ENCODE measurements at regions not wholly inside any gene's neighbourhood (a gene's known extent, or its start where the extent isn't known, plus 50 kb on each side); places are given as distances from the start of the nearest gene placed in this dataset.
A peak's percentile ranks its signal among the peaks of the same experiment; 100 is the strongest.

DNA sequence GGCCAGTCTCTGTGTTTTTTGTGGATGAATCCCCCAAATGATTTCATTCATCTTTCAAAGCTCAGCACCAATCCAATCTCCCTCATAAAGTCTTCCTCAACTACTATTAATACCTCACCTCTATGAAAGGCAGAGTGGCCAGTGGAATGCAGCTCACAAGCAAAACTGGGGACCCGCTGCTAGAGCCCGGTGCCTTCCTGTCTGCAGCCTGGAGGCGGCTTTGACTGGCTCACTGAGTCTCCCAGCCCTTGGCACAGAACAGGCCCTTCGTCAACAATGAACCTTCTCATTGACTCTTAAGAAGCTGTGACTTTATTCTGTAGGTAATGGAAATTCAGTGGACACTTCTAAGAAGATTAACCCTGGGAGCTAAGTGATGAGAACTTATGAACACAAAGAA is 86.8 kb upstream of the RAB4A start:
- Mint-ChIP-seq H3K4me1 (ENCODE audit: low read depth) (no peaks in the 10 kb centered on the region), H3K4me3 (no peak overlapping the region), H3K9me3 (no peaks in the 10 kb centered on the region), H3K27me3 (no peaks in the 10 kb centered on the region), H3K36me3 (ENCODE audit: low read depth) (no peaks in the 10 kb centered on the region), H3K27ac (no peak overlapping the region)
- intact Hi-C loops (cut with micrococcal nuclease) = no loop called here

DNA sequence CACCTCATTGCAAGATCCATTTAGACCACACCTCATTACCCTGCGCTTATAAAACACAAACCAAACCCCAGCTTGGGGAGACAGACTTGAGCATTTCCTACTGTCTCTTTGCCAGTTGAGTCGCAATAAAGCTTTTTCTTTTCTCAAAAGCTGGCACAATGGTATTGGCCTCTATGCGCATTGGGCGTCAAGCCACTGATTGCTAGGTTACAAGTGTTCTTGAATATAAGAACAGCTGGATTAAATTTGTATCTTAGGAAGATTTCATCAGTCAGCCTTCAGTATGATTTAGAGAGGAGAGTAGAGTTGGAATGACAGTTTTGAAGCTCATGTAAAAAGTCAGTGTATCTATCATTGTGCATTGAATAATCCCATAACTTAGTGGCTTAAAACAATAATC is 84.9 kb upstream of the RAB4A start:
- Mint-ChIP-seq H3K36me3 (ENCODE audit: low read depth) (no peaks in the 10 kb centered on the region), H3K27ac (no peak overlapping the region), H3K4me1 (ENCODE audit: low read depth) (peaks cover 9% of the 10 kb centered on the region), H3K27me3 (no peaks in the 10 kb centered on the region), H3K4me3 (no peak overlapping the region), H3K9me3 (no peaks in the 10 kb centered on the region)
- intact Hi-C loops (cut with micrococcal nuclease) = no loop called here

DNA sequence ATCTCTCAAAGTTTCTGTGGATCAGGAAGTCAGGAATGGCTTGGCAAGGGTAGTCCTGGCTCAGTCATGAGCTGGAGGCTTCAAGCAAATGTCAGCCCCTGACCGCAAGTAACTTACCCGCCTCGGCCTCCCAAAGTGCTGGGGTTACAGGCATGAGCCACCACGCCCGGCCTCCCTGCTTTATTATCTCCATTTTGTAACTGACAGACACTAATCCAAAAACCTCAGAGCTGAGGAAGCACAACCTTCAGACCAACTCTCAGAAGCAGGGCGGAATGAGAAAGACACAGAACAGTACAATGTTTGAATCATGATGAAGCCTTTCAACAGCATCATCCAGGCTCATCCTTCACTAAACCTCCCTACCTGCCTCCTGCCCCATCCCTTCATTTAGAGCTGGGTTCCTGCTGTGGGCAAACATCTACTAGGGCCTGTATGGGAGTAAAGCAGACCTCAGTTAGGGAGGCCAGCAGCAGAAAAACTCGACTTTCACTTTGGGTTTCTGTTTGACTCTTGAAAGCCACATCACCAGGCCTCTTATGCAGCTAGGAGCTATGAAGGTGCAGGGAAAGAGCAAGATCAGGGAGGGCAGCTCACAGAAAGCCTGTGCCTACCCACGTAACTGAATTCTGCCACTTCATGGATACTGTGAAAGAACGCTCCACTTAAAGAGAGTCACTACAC is 84.4 kb upstream of the RAB4A start:
- Mint-ChIP-seq H3K36me3 (ENCODE audit: low read depth) (no peaks in the 10 kb centered on the region), H3K27ac (no peak overlapping the region), H3K4me3 (no peak overlapping the region), H3K27me3 (no peaks in the 10 kb centered on the region), H3K4me1 (ENCODE audit: low read depth) (peaks cover 13% of the 10 kb centered on the region), H3K9me3 (no peaks in the 10 kb centered on the region)
- intact Hi-C loops (cut with micrococcal nuclease) = no loop called here

DNA sequence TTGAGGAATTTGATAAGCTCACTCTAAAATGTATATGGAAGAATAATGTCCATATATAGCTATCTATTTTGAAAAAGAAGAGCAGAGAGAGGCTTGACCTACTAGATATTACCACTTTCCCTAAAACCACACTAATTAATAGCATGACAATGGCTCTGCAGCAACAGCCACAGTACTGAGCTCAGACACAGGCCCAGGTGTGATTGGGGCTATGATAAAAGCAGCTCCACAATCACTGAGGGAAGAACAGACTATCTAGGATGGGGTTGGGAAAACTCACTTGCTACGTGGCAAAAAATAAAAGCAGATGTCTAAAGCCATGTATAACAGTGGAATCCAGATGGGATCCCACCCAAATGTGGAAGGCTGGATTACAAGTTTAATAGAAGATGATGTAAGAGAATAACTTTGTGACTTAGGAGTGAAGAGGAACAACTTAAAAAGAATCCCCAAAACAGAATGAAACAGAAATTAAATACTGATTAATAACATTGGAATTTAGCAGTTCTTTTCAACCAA is 80.8 kb upstream of the RAB4A start:
- intact Hi-C loops (cut with micrococcal nuclease) = no loop called here
- Mint-ChIP-seq H3K4me1 (ENCODE audit: low read depth) (peaks cover 27% of the 10 kb centered on the region), H3K27me3 (no peaks in the 10 kb centered on the region), H3K36me3 (ENCODE audit: low read depth) (no peaks in the 10 kb centered on the region), H3K9me3 (no peaks in the 10 kb centered on the region), H3K27ac (no peak overlapping the region), H3K4me3 (no peak overlapping the region)

DNA sequence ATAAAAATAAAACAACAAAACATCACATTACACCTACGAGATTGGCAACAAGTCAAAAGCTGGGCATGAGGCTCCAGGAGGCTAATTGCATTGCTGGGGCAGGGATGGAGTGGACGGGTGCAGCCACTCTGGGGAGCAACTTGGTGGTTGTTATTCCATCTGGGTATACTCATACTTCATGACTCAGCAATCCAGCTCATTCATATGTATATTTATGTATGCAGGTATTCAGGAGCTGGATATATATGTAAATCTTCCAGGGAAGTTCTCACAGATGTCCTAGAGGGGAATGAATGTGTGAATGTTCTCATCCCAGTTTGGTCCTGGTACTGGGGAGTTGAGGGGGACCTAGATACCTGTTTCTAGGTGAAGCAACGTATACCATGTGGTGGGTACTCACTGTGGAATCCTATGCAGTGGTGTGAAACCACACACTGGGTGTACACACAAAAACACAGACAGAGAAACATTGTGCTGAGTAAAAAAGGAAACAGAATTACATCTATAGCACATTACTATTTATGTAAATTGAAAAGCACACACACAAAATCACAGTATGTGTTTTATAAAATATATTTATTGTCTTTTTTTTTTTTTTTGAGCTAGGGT is 79.7 kb upstream of the RAB4A start:
- Mint-ChIP-seq H3K9me3 (no peaks in the 10 kb centered on the region), H3K36me3 (ENCODE audit: low read depth) (no peaks in the 10 kb centered on the region), H3K4me1 (ENCODE audit: low read depth) (peaks cover 35% of the 10 kb centered on the region), H3K27me3 (no peaks in the 10 kb centered on the region), H3K4me3 (no peak overlapping the region), H3K27ac (no peak overlapping the region)
- intact Hi-C loops (cut with micrococcal nuclease) = no loop called here

DNA sequence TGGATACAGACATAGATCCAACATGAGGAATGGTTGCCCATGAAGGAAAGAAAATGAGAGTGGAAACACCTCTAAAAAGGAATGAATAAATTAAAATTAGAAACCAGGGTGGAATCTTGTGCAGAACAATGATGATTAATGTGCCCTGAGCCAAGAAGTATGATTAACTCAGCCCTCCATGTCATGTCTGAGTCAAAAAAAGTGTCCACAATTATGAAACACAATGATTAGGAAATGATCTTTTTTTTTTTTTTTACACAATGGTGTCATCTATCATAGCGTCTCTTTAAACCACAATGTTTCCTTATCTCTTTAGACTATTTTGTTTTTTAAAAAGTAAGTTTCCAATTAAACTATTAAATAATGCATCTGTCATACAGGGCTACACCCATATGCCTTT is 78.9 kb upstream of the RAB4A start:
- Mint-ChIP-seq H3K9me3 (no peaks in the 10 kb centered on the region), H3K4me1 (ENCODE audit: low read depth) (peaks cover 43% of the 10 kb centered on the region), H3K4me3 (no peak overlapping the region), H3K27me3 (no peaks in the 10 kb centered on the region), H3K27ac (no peak overlapping the region), H3K36me3 (ENCODE audit: low read depth) (no peaks in the 10 kb centered on the region)
- intact Hi-C loops (cut with micrococcal nuclease) = no loop called here

DNA sequence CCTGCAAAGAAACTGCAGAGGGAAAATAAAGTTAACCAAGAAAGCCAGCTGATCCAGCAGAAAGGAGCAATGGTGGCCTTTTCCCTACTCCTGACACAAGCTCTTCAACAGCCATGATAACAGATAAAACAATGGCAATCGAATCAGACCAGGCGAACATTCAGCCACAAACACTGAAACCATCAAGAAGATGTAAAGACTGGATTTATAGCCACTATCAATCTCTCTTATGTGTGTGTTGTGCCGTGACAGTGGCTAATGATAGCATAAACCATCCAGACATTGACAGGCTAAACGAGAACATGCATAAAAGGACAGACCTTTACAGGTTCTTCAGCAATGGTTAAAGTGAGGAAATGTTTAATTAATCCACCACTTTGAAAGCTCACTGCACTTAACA is 78.1 kb upstream of the RAB4A start:
- H3K4me3 Mint-ChIP-seq = no peak overlapping the region
- no peaks in the 10 kb centered on the region for H3K9me3 Mint-ChIP-seq
- no peaks in the 10 kb centered on the region for H3K27me3 Mint-ChIP-seq
- intact Hi-C loops (cut with micrococcal nuclease) = no loop called here
- no peak overlapping the region for H3K27ac Mint-ChIP-seq
- H3K36me3 Mint-ChIP-seq (ENCODE audit: low read depth) = no peaks in the 10 kb centered on the region
- peaks cover 51% of the 10 kb centered on the region for H3K4me1 Mint-ChIP-seq (ENCODE audit: low read depth)

DNA sequence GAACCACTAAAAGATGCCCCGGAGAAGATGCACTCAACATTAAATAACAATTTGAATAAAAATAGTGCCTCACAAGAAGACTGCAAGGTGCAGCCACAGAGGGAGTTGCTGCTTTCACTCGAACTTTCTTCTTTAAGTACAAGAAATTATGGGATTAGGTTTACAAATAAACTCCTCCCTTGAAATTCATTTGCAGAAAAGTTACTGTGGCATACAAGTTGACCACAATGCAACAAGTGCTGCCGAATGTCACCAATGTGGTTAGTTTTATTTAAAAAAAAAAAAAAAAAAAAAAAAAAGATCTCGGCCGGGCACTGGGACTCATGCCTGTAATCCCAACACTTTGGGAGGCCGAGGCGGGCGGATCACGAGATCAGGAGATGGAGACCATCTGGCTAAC is 76.8 kb upstream of the RAB4A start:
- Mint-ChIP-seq H3K27me3 (no peaks in the 10 kb centered on the region), H3K9me3 (no peaks in the 10 kb centered on the region), H3K4me3 (no peak overlapping the region), H3K36me3 (ENCODE audit: low read depth) (no peaks in the 10 kb centered on the region), H3K4me1 (ENCODE audit: low read depth) (peaks cover 53% of the 10 kb centered on the region), H3K27ac (no peak overlapping the region)
- intact Hi-C loops (cut with micrococcal nuclease) = no loop called here

DNA sequence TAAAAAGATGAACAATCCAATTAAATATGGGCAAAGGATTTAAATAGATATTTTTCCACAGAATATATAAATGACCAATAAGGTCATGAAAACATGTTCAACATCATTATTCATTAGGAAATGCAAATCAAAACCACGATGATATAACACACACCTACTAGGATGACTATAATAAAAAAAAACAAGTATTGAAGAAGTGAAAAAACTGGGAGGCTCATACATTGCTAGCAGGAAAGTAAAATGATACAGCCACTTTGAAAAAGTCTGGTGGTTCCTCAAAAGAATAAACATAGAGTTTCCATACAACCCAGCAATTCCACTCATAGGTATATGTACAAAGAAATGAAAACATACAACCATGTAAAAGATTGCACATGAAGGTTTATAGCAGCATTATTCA is 75.7 kb upstream of the RAB4A start:
- no peak overlapping the region for H3K27ac Mint-ChIP-seq
- peaks cover 62% of the 10 kb centered on the region for H3K4me1 Mint-ChIP-seq (ENCODE audit: low read depth)
- no peaks in the 10 kb centered on the region for H3K9me3 Mint-ChIP-seq
- H3K36me3 Mint-ChIP-seq (ENCODE audit: low read depth) = no peaks in the 10 kb centered on the region
- no peak overlapping the region for H3K4me3 Mint-ChIP-seq
- intact Hi-C loops (cut with micrococcal nuclease) = no loop called here
- no peaks in the 10 kb centered on the region for H3K27me3 Mint-ChIP-seq

DNA sequence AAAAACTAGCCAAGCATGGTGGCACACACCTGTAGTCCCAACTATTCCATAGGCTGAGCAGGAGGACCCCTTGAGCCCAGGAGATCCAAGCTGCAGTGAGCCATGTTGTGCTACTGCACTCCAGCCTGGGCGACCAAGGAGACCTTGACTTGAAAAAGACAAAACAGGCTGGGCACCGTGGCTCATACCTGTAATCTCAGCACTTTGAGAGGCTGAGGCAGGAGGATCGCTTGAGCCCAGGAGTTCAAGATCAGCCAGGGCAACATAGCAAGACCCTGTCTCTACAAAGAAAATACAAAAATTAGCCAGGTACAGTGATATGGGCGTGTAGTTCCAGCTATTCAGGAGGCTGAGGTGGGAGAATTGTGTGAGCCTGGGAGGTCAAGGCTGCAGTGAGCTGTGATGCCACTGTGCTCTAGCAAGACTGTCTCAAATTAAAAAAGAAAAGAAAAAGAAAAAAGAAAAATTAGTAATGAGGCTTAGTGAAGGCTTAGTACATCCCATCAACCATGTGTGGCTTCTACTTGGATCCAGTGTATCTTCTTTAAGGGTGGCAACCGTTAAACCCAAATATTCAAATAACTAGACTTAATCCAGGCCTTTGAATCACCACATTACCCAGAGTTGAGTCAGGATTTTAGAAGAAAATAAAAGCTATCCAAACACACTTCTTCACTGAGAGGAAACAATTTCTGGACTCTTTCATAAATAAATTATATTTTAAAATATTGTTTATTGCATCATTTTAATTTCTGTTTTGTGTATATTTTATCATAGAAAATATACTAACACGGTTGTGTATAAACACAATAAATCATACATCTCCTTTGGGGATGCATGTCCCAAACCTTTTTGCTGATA is 74.3 kb upstream of the RAB4A start:
- Mint-ChIP-seq H3K27me3 (no peaks in the 10 kb centered on the region), H3K36me3 (ENCODE audit: low read depth) (no peaks in the 10 kb centered on the region), H3K4me3 (no peak overlapping the region), H3K27ac (peak overlapping the region; percentile 35), H3K4me1 (ENCODE audit: low read depth) (peaks cover 60% of the 10 kb centered on the region), H3K9me3 (no peaks in the 10 kb centered on the region)
- intact Hi-C loops (cut with micrococcal nuclease) = no loop called here

DNA sequence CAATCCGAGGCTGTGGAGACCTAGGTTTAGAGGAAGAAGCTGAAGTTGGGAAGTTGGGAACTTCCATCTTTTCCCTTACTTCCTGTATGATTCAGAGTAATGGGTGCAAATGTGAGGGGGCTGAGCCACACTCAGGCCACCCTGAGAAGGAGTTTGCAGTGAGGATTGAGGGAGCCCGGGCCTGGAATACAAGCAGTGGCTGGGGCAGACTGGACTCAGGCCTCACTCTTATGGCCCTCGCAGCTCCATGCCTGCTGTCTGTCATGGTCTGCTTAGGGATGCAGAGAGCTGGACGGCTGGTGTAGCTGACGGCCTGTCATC is 73.7 kb upstream of the RAB4A start:
- Mint-ChIP-seq H3K27me3 (peaks cover 2% of the 10 kb centered on the region), H3K36me3 (ENCODE audit: low read depth) (no peaks in the 10 kb centered on the region), H3K4me1 (ENCODE audit: low read depth) (peaks cover 60% of the 10 kb centered on the region), H3K27ac (peak overlapping the region; percentile 54), H3K9me3 (no peaks in the 10 kb centered on the region), H3K4me3 (no peak overlapping the region)
- intact Hi-C loops (cut with micrococcal nuclease) = no loop called here

DNA sequence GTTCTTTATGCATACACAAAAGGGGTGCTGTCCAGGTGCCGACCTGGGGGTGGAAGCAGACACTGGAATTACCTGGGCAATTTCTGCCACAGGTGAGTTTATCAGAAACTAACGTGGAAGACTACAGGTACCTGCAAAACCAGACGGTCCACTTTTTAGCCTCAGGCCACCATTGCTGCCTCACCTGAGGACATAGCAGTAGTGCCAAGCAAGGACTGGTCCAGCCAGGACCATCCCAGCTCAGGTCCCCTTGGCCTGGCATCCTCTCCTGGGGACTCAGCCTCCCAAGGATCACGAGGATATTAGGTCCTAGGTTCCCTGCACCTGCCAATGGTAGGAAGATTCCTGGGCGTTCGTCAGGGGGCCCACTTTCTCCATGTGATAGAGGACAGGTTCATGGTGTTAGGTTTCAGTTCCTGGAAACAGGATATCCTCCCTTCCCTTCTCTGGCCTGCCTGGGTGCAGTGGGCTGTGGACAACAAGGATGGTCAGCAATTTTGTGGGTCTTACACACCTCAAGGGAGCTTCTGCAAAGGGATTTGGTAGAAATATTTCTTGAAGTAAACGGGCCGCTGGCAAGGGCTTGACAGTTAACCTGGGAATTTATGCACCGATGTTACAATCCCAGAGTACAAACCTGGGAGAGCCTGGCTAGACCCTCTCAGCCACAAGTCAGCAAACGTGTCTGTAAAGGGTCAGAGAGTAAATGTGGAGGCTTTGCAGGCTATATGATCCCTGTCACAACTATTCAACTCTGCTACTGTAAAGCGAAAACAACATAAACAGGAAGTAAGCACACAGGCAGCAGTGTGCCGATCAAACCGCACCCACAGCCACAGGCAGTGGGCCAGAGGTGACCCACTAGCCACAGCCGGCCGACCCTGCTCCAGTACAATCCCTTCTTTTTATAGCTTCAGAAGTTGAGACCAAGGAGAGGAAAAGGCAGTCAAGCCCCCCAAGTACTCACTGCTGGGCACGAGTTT is 71.4 kb upstream of the RAB4A start:
- H3K4me1 Mint-ChIP-seq (ENCODE audit: low read depth) = peaks cover 48% of the 10 kb centered on the region
- no peaks in the 10 kb centered on the region for H3K9me3 Mint-ChIP-seq
- peaks cover 2% of the 10 kb centered on the region for H3K27me3 Mint-ChIP-seq
- H3K4me3 Mint-ChIP-seq = peak overlapping the region; percentile 40
- intact Hi-C loops (cut with micrococcal nuclease) = no loop called here
- no peaks in the 10 kb centered on the region for H3K36me3 Mint-ChIP-seq (ENCODE audit: low read depth)
- peak overlapping the region; percentile 77 for H3K27ac Mint-ChIP-seq

DNA sequence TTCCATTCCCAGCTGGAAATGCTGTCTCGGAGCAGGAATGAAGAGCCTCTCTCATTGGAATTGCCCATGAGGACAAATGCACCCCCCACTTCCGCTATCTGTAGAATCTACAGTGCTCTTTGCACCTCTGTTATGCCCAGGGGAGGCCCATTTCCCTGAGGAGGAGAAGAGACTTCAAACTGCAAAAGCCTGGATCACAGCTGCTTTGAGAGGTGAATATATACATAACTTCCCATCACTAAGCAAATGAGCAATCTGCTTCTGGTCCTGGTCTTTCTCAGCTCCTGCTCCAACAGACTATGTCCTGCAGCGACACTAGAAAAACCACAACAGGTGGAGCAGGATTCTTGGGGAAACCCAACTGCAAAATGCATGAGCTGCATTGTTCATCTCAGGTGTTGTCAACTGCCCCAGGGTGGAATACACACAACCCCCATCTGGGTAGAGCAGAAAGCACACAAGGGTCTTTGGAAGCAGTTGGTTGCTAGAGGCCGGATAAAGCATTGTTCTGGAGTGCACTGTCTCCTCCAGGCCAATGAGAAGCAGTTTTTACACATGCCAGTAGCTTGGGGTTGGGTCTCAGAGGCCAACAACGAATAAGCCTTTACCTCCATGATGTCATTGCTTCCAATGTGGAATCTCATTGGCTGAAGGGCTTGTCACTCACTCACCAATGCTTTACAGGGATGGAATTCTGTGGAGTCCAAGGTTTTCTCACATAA is 67.7 kb upstream of the RAB4A start:
- intact Hi-C loops (cut with micrococcal nuclease) = no loop called here
- H3K27me3 Mint-ChIP-seq = peaks cover 10% of the 10 kb centered on the region
- no peaks in the 10 kb centered on the region for H3K9me3 Mint-ChIP-seq
- H3K27ac Mint-ChIP-seq = no peak overlapping the region
- peaks cover 21% of the 10 kb centered on the region for H3K4me1 Mint-ChIP-seq (ENCODE audit: low read depth)
- no peaks in the 10 kb centered on the region for H3K36me3 Mint-ChIP-seq (ENCODE audit: low read depth)
- no peak overlapping the region for H3K4me3 Mint-ChIP-seq
